ENCODE measurements at regions not wholly inside any gene's neighbourhood (a gene's known extent, or its start where the extent isn't known, plus 50 kb on each side); places are given as distances from the start of the nearest gene placed in this dataset.

- Mint-ChIP-seq H3K36me3 (ENCODE audit: low read depth) (peaks cover 2% of the 10 kb centered on the region), H3K4me1 (ENCODE audit: low read depth) (no peaks in the 10 kb centered on the region), H3K4me3 (no peak overlapping the region), H3K27me3 (ENCODE audit: low read depth) (peaks cover 4% of the 10 kb centered on the region), H3K27ac (no peak overlapping the region), H3K9me3 (peaks cover 12% of the 10 kb centered on the region)
- intact Hi-C loops (cut with micrococcal nuclease) = no loop called here
- CTCF ChIA-PET = no interaction called here
- DNase-seq = no peak
Measured at GRCh38 chr20:23272176-23273029, 78.2 kb upstream of the NXT1 start.

GRCh38 chr20:23270382-23270911, 80.1 kb upstream of the NXT1 start:
- intact Hi-C loops (cut with micrococcal nuclease) = no loop called here
- Mint-ChIP-seq H3K36me3 (ENCODE audit: low read depth) (peaks cover 2% of the 10 kb centered on the region), H3K4me3 (no peak overlapping the region), H3K4me1 (ENCODE audit: low read depth) (no peaks in the 10 kb centered on the region), H3K9me3 (peaks cover 12% of the 10 kb centered on the region), H3K27ac (no peak overlapping the region), H3K27me3 (ENCODE audit: low read depth) (peaks cover 5% of the 10 kb centered on the region)
- DNase-seq = no peak
- CTCF ChIA-PET = no interaction called here

- CTCF ChIA-PET = no interaction called here
- Mint-ChIP-seq H3K27ac (no peak overlapping the region), H3K9me3 (peaks cover 12% of the 10 kb centered on the region), H3K36me3 (ENCODE audit: low read depth) (peaks cover 2% of the 10 kb centered on the region), H3K4me3 (no peak overlapping the region), H3K27me3 (ENCODE audit: low read depth) (peaks cover 8% of the 10 kb centered on the region), H3K4me1 (ENCODE audit: low read depth) (no peaks in the 10 kb centered on the region)
- intact Hi-C loops (cut with micrococcal nuclease) = no loop called here
- no peak for DNase-seq
Measured at GRCh38 chr20:23269954-23270353, 80.6 kb upstream of the NXT1 start.

GRCh38 chr20:23268792-23269354, 81.7 kb upstream of the NXT1 start:
- intact Hi-C loops (cut with micrococcal nuclease) = no loop called here
- DNase-seq = no peak
- Mint-ChIP-seq H3K9me3 (peaks cover 15% of the 10 kb centered on the region), H3K27ac (no peak overlapping the region), H3K36me3 (ENCODE audit: low read depth) (peaks cover 2% of the 10 kb centered on the region), H3K27me3 (ENCODE audit: low read depth) (peaks cover 8% of the 10 kb centered on the region), H3K4me3 (no peak overlapping the region), H3K4me1 (ENCODE audit: low read depth) (no peaks in the 10 kb centered on the region)
- CTCF ChIA-PET = no interaction called here

GRCh38 chr20:23267909-23268308, 82.7 kb upstream of the NXT1 start:
- H3K27ac Mint-ChIP-seq = no peak overlapping the region
- no peak for DNase-seq
- H3K4me1 Mint-ChIP-seq (ENCODE audit: low read depth) = no peaks in the 10 kb centered on the region
- H3K27me3 Mint-ChIP-seq (ENCODE audit: low read depth) = peaks cover 5% of the 10 kb centered on the region
- no peak overlapping the region for H3K4me3 Mint-ChIP-seq
- CTCF ChIA-PET = no interaction called here
- intact Hi-C loops (cut with micrococcal nuclease) = no loop called here
- peaks cover 2% of the 10 kb centered on the region for H3K36me3 Mint-ChIP-seq (ENCODE audit: low read depth)
- peaks cover 21% of the 10 kb centered on the region for H3K9me3 Mint-ChIP-seq

- no peak overlapping the region for H3K4me3 Mint-ChIP-seq
- CTCF ChIA-PET = no interaction called here
- intact Hi-C loops (cut with micrococcal nuclease) = no loop called here
Measured at GRCh38 chr20:23266530-23267398, 83.8 kb upstream of the NXT1 start.

GRCh38 chr20:23265226-23265625, 85.4 kb upstream of the NXT1 start:
- H3K4me3 Mint-ChIP-seq = no peak overlapping the region
- peaks cover 21% of the 10 kb centered on the region for H3K9me3 Mint-ChIP-seq
- H3K36me3 Mint-ChIP-seq (ENCODE audit: low read depth) = peaks cover 2% of the 10 kb centered on the region
- intact Hi-C loops (cut with micrococcal nuclease) = no loop called here
- CTCF ChIA-PET = no interaction called here
- peaks cover 4% of the 10 kb centered on the region for H3K27me3 Mint-ChIP-seq (ENCODE audit: low read depth)
- no peaks in the 10 kb centered on the region for H3K4me1 Mint-ChIP-seq (ENCODE audit: low read depth)
- DNase-seq = no peak
- H3K27ac Mint-ChIP-seq = no peak overlapping the region

More at GRCh38 chr20:23266530-23267398, 83.8 kb upstream of the NXT1 start:
- Mint-ChIP-seq H3K4me1 (ENCODE audit: low read depth) (no peaks in the 10 kb centered on the region), H3K36me3 (ENCODE audit: low read depth) (peaks cover 2% of the 10 kb centered on the region), H3K27ac (no peak overlapping the region), H3K27me3 (ENCODE audit: low read depth) (peaks cover 4% of the 10 kb centered on the region), H3K9me3 (peaks cover 21% of the 10 kb centered on the region)
- DNase-seq = no peak

- peaks cover 4% of the 10 kb centered on the region for H3K27me3 Mint-ChIP-seq (ENCODE audit: low read depth)
- H3K9me3 Mint-ChIP-seq = peaks cover 20% of the 10 kb centered on the region
- no peaks in the 10 kb centered on the region for H3K4me1 Mint-ChIP-seq (ENCODE audit: low read depth)
- no peak overlapping the region for H3K27ac Mint-ChIP-seq
- no peak overlapping the region for H3K4me3 Mint-ChIP-seq
- no peak for DNase-seq
- intact Hi-C loops (cut with micrococcal nuclease) = no loop called here
- peaks cover 2% of the 10 kb centered on the region for H3K36me3 Mint-ChIP-seq (ENCODE audit: low read depth)
- CTCF ChIA-PET = no interaction called here
Measured at GRCh38 chr20:23264545-23264944, 86.0 kb upstream of the NXT1 start.

- CTCF ChIA-PET = no interaction called here
- intact Hi-C loops (cut with micrococcal nuclease) = no loop called here
- H3K4me3 Mint-ChIP-seq = no peak overlapping the region
- H3K27me3 Mint-ChIP-seq (ENCODE audit: low read depth) = peaks cover 3% of the 10 kb centered on the region
- H3K27ac Mint-ChIP-seq = no peak overlapping the region
- H3K36me3 Mint-ChIP-seq (ENCODE audit: low read depth) = no peaks in the 10 kb centered on the region
- peaks cover 9% of the 10 kb centered on the region for H3K9me3 Mint-ChIP-seq
- no peaks in the 10 kb centered on the region for H3K4me1 Mint-ChIP-seq (ENCODE audit: low read depth)
- no peak for DNase-seq
Measured at GRCh38 chr20:23260181-23260840, 90.3 kb upstream of the NXT1 start.

- Mint-ChIP-seq H3K4me1 (ENCODE audit: low read depth) (no peaks in the 10 kb centered on the region), H3K9me3 (peaks cover 4% of the 10 kb centered on the region), H3K4me3 (no peak overlapping the region), H3K27me3 (ENCODE audit: low read depth) (peaks cover 5% of the 10 kb centered on the region), H3K27ac (no peak overlapping the region), H3K36me3 (ENCODE audit: low read depth) (no peaks in the 10 kb centered on the region)
- no peak for DNase-seq
- CTCF ChIA-PET = no interaction called here
- intact Hi-C loops (cut with micrococcal nuclease) = no loop called here
Measured at GRCh38 chr20:23258747-23259121, 91.9 kb upstream of the NXT1 start.

GRCh38 chr20:23257848-23258746, 92.5 kb upstream of the NXT1 start:
- CTCF ChIA-PET = no interaction called here
- H3K27ac Mint-ChIP-seq = no peak overlapping the region
- H3K36me3 Mint-ChIP-seq (ENCODE audit: low read depth) = no peaks in the 10 kb centered on the region
- DNase-seq = no peak
- intact Hi-C loops (cut with micrococcal nuclease) = no loop called here
- H3K4me1 Mint-ChIP-seq (ENCODE audit: low read depth) = no peaks in the 10 kb centered on the region
- H3K27me3 Mint-ChIP-seq (ENCODE audit: low read depth) = peaks cover 9% of the 10 kb centered on the region
- no peak overlapping the region for H3K4me3 Mint-ChIP-seq
- H3K9me3 Mint-ChIP-seq = no peaks in the 10 kb centered on the region

Data from activated naive CD4-positive, alpha-beta T cell treated with anti-CD3 and anti-CD28 coated beads for 36 hours (primary cell).